HL-60 (cell line): ENCODE measurements at regions not wholly inside any gene's neighbourhood (a gene's known extent, or its start where the extent isn't known, plus 50 kb on each side); places are given as distances from the start of the nearest gene placed in this dataset.

Source experiments
- CTCF ChIP-seq: IDR thresholded peaks from one replicate; pipeline ENCODE4 v1.5.1; 2011; ENCODE audit warnings: low read length, control low read depth, inconsistent platforms; ENCODE audit not compliant: insufficient read depth
- GABPA ChIP-seq: IDR thresholded peaks from 2 replicates; pipeline ENCODE4 v1.6.1; 2012; ENCODE audit warnings: low read depth
- POLR2AphosphoS5 ChIP-seq: IDR thresholded peaks from 2 replicates; pipeline ENCODE4 v1.6.1; 2012; ENCODE audit warnings: low read depth

- no peak for TF ChIP-seq CTCF
- no peak for TF ChIP-seq POLR2AphosphoS5
- TF ChIP-seq GABPA: no peak
Measured at GRCh38 chr12:34298971-34299801, 276.9 kb downstream of the ALG10 start.
